COR-L47 (cell line): ENCODE measurements at regions not wholly inside any gene's neighbourhood (a gene's known extent, or its start where the extent isn't known, plus 50 kb on each side); places are given as distances from the start of the nearest gene placed in this dataset.
"Not testable (repeated sequence)": the region's sequence is repeated elsewhere in the genome, so short reads cannot be mapped to it uniquely, and the experiment has no call there.

Source experiments
- DNase-seq: peaks from one replicate; lab custom pipeline; 2025; lab: John Stamatoyannopoulos, UW

DNA sequence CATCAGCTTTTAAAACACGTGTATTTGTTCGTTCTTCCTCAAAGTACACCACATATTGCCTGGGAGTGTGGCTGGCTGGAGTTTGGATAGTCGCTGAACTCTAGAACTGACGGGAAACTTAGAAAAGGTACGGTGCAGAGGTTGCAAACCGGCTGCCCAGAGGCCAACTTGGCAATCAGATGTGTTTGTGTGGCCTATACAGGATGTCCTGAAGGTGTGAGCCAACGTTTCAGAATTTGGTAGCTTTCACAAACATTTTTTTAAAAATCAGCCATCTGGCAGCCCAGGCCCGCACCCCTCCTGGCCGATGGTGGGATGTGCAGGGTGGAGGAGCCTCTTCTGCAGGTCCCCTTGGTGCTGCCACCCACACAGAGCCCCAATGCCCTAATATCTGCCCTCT is 73.6 kb upstream of the SLC25A33 start:
- DNase-seq: no peak

DNA sequence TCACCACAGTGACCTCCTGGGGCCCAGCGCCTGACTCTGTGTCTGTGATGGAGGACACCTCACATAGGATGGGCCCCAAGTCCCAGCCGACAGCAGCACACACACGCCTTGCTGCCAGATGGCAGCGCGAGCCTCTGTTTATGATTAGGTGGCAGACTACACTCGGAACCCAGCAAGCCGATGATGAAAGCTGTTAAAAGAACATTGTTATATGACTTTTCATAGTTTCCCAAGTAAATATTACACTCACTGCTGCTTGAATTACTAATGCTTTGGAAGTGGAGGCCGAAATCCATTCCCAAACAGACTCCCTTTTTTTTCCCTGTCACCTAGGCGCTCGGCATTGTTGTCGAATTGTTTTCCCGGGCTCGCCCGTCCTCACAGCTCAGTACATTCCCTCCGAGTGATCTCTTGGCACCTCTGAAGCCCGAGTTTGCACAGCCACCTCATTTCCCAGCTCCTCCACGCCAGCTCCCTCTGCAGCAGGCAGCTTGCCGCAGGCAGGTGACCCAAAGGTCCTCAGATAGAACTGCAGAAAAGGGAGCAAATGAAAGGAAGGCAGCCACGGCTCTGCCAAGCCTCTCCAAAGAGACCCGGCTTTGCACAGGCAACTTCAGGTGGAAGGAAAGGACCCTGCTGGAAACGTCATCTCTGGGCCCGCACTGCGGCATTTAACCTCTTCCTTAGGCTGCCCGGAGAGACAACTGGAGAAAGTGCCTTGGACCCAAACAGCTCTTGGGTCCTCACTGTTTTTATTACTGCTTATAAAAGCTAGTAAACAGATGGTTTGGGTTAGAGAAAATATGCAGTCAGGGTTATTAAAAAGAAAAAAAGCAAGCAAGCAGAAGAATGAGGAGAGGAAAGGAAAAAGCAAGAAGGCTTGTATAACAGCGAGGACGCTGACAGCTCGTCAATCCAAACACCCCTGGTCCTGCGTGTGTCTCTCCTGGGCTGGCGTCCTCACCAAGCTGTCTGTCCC is 72.2 kb upstream of the SLC25A33 start:
- no peak for DNase-seq

- not testable (repeated sequence) for DNase-seq
Measured at GRCh38 chr1:9469882-9470281, 69.4 kb upstream of the SLC25A33 start.

DNA sequence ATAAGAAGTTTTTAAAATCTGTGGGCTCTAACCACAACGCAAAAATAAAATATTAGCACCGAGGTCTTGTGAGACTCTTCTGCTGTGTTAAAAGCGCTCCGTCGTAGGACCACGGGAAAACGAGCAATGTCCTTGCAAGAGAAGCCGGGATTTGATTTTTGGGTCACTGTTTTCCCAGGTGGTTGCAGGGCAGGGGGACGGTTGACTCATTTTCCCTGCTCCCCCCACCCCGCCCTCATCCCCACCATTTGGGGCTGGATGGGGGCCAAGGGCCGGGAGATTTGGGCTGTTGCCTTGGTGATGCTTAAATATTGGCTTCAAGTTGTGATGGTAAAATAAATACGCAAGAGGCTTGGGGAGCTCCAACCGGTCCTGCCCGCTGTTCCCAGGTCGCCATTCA is 67.6 kb upstream of the SLC25A33 start:
- no peak for DNase-seq

- no peak for DNase-seq
Measured at GRCh38 chr1:9472386-9473031, 66.8 kb upstream of the SLC25A33 start.

GRCh38 chr1:9473032-9473807 is 66.0 kb upstream of the SLC25A33 start:
- DNase-seq: peak; percentile 84

DNA sequence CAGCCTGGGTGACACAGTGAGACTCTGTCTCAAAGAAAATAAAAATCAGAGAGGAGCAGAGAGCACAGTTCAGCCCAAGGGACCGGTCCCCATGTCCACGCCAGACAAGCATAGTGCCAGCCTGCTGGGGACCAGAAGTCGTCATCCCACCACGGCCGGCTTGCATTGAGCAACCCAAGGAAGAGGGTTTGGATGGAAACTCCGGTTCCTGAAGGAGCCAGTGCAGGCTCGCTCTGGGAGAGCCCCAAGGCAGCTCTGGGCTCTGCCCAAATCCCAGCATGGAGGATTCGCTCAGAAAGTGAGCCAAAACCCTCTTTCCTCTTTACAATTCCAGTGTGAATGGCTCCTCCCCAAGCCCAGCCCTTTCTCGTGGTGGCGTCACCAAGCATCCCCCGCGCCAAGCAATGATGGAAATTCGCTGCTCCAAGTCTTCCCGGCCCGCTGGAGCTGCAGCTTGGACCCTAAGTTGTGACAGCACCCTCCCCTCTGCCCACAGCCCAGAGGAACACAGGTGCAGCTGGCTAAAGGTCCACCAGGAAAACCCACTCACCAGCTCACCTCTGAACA is 64.1 kb upstream of the SLC25A33 start:
- no peak for DNase-seq

DNA sequence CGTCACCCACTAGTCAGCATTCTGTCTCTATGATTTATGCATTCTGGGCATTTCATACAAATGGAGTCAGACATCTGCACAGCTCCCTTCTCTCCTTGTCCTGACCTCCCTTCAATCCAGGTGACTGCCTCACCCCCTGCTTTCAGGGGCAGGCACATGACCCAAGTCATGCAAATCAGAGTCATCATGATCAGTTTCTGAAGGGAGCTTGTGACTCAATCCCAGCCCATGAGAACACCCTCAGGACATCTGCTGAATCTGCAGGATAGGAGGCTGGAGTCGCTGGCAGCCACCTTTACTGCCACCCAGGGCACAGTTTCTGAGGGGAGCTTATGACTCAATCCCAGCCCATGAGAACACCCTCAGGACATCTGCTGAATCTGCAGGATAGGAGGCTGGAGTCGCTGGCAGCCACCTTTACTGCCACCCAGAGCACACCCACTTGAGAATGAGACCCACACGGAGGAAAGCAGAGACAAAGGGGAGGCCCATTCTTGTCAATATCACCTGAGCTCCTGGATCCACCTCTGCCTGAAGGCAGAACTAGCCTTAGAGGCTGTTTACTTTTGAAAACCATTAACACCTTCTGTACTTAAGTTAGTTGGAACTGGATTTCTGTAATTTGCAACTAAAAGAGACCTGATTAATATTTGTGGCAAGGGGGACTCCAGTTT is 62.3 kb upstream of the SLC25A33 start:
- DNase-seq: no peak

- no peak for DNase-seq
Measured at GRCh38 chr1:9477535-9477934, 61.7 kb upstream of the SLC25A33 start.

DNA sequence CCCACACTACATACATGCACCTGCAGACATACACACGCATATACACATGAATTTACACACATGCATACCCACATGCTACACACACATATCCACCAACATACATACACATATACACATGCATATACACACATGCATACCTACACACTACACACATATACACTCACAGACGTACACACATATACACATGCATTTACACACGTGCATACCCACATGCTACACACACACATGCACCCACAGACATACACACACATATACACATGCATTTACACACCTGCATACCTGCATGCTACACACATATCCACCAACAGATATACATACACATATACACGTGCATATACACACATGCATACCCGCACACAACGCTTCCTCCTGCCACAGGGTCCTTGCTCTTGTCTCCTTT is 61.2 kb upstream of the SLC25A33 start:
- no peak for DNase-seq

DNA sequence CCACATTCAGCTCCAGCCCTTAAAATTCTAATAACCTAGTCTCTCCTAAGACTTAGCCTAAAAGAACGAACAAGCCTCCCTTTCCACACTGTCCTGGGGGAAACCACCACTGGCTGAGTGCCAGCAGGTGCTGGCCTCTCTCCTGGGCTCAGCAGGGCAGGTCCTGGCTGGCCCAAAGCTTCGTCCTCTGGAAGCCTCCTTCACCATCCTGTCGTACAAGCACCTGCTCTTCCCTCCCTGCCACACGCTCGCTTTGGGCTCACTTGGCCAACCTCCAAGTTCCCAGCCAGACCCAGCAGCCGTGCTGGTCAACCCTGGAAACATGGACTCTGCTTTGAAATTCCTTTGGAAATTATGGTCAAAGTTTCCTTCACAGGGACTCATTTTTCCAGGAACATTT is 58.2 kb upstream of the SLC25A33 start:
- DNase-seq: peak; percentile 16

GRCh38 chr1:9482403-9482802 is 56.9 kb upstream of the SLC25A33 start:
- no peak for DNase-seq

DNA sequence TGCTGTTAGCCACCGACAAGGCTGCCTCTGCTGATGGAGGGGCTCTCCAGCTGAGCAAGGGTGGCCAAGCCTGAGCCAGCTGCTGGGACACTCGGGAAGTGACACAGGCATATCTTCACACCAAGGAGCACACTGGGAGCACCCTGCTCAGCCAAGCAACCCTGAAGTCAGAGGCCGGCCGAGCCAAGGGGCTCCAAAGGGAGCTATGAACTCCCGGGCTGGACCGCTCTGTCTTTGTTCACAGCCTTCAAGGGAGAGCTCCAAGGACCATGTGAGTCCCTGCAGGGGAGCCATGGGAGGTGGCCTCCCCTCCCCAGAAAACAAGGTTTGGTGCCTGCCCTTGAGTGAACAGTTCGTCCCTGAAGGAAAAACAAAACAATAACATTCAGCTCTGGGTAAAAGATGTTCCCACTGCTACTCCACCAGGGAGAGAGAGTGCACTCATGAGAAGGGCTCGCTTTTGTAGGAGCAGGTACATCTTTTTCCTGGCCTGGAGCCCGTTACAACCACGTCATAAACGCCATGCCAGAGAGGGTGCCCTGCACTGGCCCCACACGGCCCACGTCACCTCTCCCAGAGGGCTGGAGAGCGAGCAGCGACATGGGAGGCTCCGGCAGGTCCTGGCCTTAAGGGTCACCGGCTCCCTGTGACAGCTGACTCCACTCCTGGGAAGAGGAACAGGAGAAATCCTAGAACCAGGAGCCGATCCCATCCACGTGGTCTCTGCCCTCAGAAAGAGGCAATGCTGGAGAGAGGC is 56.3 kb upstream of the SLC25A33 start:
- DNase-seq: no peak

- no peak for DNase-seq
Measured at GRCh38 chr1:9486466-9487140, 52.7 kb upstream of the SLC25A33 start.
